Urothelium cell line (cell line): ENCODE measurements at regions not wholly inside any gene's neighbourhood (a gene's known extent, or its start where the extent isn't known, plus 50 kb on each side); places are given as distances from the start of the nearest gene placed in this dataset.

Source experiments
- DNase-seq: peaks from one replicate; pipeline ENCODE4 v3.0.0; 2011; ENCODE audit warnings: low spot score, mixed read lengths
- FAIRE-seq: peaks from 2 replicates; lab custom pipeline; 2011; peaks lifted over from hg19 to GRCh38; lab: Jason Lieb, UNC

- FAIRE-seq (no peak), DNase-seq (no peak)
Observed at GRCh38 chr2:134770702-134771101, 51.9 kb upstream of the TMEM163 start.

- FAIRE-seq: no peak
- no peak for DNase-seq
Observed at GRCh38 chr2:134771313-134771801, 52.6 kb upstream of the TMEM163 start.

GRCh38 chr2:134772493-134773169 lies 53.8 kb upstream of the TMEM163 start:
- no peak for FAIRE-seq
- no peak for DNase-seq

- no peak for FAIRE-seq
- no peak for DNase-seq
Observed at GRCh38 chr2:134773335-134773734, 54.5 kb upstream of the TMEM163 start.

GRCh38 chr2:134773759-134774742 lies 55.3 kb upstream of the TMEM163 start:
- FAIRE-seq (no peak), DNase-seq (no peak)

GRCh38 chr2:134774786-134775641 lies 56.2 kb upstream of the TMEM163 start:
- FAIRE-seq (no peak), DNase-seq (no peak)

GRCh38 chr2:134776836-134777235 lies 58.0 kb upstream of the TMEM163 start:
- peak; percentile 59 for FAIRE-seq
- DNase-seq: no peak

GRCh38 chr2:134777593-134777992 lies 58.8 kb upstream of the TMEM163 start:
- DNase-seq (no peak), FAIRE-seq (no peak)

- FAIRE-seq: no peak
- no peak for DNase-seq
Observed at GRCh38 chr2:134778372-134778771, 59.6 kb upstream of the TMEM163 start.

GRCh38 chr2:134780972-134781371 lies 57.4 kb upstream of the ACMSD start:
- FAIRE-seq (no peak), DNase-seq (no peak)

GRCh38 chr2:134782107-134782506 lies 56.3 kb upstream of the ACMSD start:
- no peak for DNase-seq
- no peak for FAIRE-seq

GRCh38 chr2:134782792-134783191 lies 55.6 kb upstream of the ACMSD start:
- no peak for FAIRE-seq
- DNase-seq: no peak

- no peak for FAIRE-seq
- DNase-seq: no peak
Observed at GRCh38 chr2:134783912-134784311, 54.5 kb upstream of the ACMSD start.

GRCh38 chr2:134785659-134786430 lies 52.6 kb upstream of the ACMSD start:
- FAIRE-seq (no peak), DNase-seq (no peak)

GRCh38 chr2:134788417-134788816 lies 50.0 kb upstream of the ACMSD start:
- FAIRE-seq (no peak), DNase-seq (no peak)
